ENCODE measurements at regions not wholly inside any gene's neighbourhood (a gene's known extent, or its start where the extent isn't known, plus 50 kb on each side); places are given as distances from the start of the nearest gene placed in this dataset.
"Not testable (repeated sequence)": the region's sequence is repeated elsewhere in the genome, so short reads cannot be mapped to it uniquely, and the experiment has no call there.

DNA sequence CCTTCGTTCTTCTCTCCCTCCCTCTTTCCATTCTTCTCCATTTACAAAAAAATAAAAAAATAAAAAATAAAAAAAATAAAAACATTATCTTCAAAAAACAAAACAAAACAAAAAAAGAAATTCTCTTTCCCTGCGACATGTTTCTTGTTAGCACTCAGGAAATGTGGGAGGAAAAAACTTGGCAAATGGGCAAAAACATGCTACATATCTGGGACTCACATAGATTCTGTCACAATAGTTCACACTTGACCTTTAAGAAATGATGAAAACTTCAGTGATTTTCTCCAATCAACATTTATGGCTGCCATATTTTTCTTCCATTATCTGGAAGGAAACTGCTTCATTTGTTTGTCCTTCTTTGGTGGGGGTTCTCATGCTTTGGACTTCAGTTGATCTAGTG, 109.3 kb downstream of the PRKAB2 start:
- Mint-ChIP-seq H3K4me1 (no peaks in the 10 kb centered on the region), H3K9me3 (peaks cover 25% of the 10 kb centered on the region), H3K27ac (no peak overlapping the region), H3K36me3 (no peaks in the 10 kb centered on the region), H3K27me3 (ENCODE audit: insufficient read depth, low read depth) (peaks cover 2% of the 10 kb centered on the region), H3K4me3 (no peak overlapping the region)
- TF ChIP-seq EZH2 (IDR thresholded peaks at IDR 0.05) (no peak), EZH2phosphoT487 (IDR thresholded peaks at IDR 0.05) (no peak)
- TF ChIP-seq, protein P1, sequence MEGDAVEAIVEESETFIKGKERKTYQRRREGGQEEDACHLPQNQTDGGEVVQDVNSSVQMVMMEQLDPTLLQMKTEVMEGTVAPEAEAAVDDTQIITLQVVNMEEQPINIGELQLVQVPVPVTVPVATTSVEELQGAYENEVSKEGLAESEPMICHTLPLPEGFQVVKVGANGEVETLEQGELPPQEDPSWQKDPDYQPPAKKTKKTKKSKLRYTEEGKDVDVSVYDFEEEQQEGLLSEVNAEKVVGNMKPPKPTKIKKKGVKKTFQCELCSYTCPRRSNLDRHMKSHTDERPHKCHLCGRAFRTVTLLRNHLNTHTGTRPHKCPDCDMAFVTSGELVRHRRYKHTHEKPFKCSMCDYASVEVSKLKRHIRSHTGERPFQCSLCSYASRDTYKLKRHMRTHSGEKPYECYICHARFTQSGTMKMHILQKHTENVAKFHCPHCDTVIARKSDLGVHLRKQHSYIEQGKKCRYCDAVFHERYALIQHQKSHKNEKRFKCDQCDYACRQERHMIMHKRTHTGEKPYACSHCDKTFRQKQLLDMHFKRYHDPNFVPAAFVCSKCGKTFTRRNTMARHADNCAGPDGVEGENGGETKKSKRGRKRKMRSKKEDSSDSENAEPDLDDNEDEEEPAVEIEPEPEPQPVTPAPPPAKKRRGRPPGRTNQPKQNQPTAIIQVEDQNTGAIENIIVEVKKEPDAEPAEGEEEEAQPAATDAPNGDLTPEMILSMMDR (IDR thresholded peaks at IDR 0.05): no peak
- Histone ChIP-seq H3K4me3 (no peak overlapping the region), H4K20me1 (ENCODE audit: low read depth) (no peaks in the 10 kb centered on the region), H3K27me3 (no peaks in the 10 kb centered on the region), H2AFZ (replicated peaks) (no peak overlapping the region), H3F3A (ENCODE audit: low read depth) (no peaks in the 10 kb centered on the region), H3K4me2 (no peak overlapping the region), H3K27ac (no peak overlapping the region), H3K9ac (no peak overlapping the region), H3K9me3 (ENCODE audit: low read depth) (no peaks in the 10 kb centered on the region), H3K4me1 (no peaks in the 10 kb centered on the region), H3K79me2 (ENCODE audit: low read depth) (no peaks in the 10 kb centered on the region), H3K36me3 (no peaks in the 10 kb centered on the region)
- DNase-seq (ENCODE audit: low spot score): no peak

DNA sequence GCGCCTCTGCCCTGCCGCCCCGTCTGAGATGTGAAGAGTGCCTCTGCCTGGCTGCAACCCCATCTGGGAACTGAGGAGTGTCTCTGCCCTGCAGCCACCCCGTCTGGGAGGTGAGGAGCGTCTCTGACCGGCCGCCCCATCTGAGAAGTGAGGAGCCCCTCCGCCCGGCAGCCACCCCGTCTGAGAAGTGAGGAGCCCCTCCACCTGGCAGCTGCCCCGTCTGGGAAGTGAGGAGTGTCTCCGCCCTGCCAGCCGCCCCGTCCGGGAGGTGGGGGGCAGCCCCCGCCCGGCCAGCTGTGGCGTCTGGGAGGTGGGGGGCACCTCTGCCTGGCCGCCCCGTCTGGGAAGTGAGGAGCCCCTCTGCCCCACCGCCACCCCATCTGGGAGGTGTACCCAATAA, 110.4 kb downstream of the PRKAB2 start:
- H3K4me3 Mint-ChIP-seq; H3K4me1 Mint-ChIP-seq; H3K27me3 ChIP-seq; H3K27ac ChIP-seq; DNase-seq (ENCODE audit: low spot score); H3K79me2 ChIP-seq (ENCODE audit: low read depth); H3K4me3 ChIP-seq; H2AFZ ChIP-seq (replicated peaks); H3F3A ChIP-seq (ENCODE audit: low read depth); H3K27ac Mint-ChIP-seq; H3K4me2 ChIP-seq; H3K27me3 Mint-ChIP-seq (ENCODE audit: insufficient read depth, low read depth); H3K9ac ChIP-seq; H3K4me1 ChIP-seq; H3K36me3 Mint-ChIP-seq; H3K9me3 ChIP-seq (ENCODE audit: low read depth); H3K36me3 ChIP-seq; H4K20me1 ChIP-seq (ENCODE audit: low read depth): not testable (repeated sequence)
- peaks cover 25% of the 10 kb centered on the region for H3K9me3 Mint-ChIP-seq

DNA sequence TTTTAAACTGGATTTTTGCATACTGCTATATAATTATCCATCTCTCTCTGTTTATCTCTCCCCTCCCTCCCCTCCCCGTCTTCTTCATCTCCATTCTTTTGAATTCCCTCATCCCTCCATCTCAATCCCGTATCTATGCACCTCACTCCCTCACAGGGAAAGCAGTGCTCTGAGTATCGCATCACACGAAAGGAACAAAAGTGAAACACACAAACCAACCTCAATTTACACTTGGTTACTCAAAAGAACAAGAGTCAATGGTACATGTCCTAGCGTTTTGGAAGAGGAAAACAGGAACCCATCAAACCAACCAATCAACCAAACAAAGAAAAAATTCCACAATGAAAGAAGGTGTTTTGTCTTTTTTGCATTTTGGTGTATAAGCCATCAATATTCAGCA, 115.1 kb downstream of the NBPF12 start:
- no peaks in the 10 kb centered on the region for H3K9me3 ChIP-seq (ENCODE audit: low read depth)
- Mint-ChIP-seq H3K9me3 (no peaks in the 10 kb centered on the region), H3K27ac (no peak overlapping the region), H3K27me3 (ENCODE audit: insufficient read depth, low read depth) (no peaks in the 10 kb centered on the region), H3K36me3 (no peaks in the 10 kb centered on the region), H3K4me3 (no peak overlapping the region), H3K4me1 (no peaks in the 10 kb centered on the region)
- H3K36me3 ChIP-seq: no peaks in the 10 kb centered on the region
- H2AFZ ChIP-seq (replicated peaks): no peak overlapping the region
- H3F3A ChIP-seq (ENCODE audit: low read depth): no peaks in the 10 kb centered on the region
- no peak overlapping the region for H3K4me2 ChIP-seq
- no peaks in the 10 kb centered on the region for H4K20me1 ChIP-seq (ENCODE audit: low read depth)
- no peak for DNase-seq (ENCODE audit: low spot score)
- no peaks in the 10 kb centered on the region for H3K4me1 ChIP-seq
- no peak overlapping the region for H3K27ac ChIP-seq
- H3K9ac ChIP-seq: no peak overlapping the region
- H3K4me3 ChIP-seq: no peak overlapping the region
- no peaks in the 10 kb centered on the region for H3K79me2 ChIP-seq (ENCODE audit: low read depth)
- no peak for TF ChIP-seq EZH2phosphoT487 (IDR thresholded peaks at IDR 0.05)
- TF ChIP-seq, protein P1 (IDR thresholded peaks at IDR 0.05): no peak
- no peak for TF ChIP-seq EZH2 (IDR thresholded peaks at IDR 0.05)
- H3K27me3 ChIP-seq: no peaks in the 10 kb centered on the region

DNA sequence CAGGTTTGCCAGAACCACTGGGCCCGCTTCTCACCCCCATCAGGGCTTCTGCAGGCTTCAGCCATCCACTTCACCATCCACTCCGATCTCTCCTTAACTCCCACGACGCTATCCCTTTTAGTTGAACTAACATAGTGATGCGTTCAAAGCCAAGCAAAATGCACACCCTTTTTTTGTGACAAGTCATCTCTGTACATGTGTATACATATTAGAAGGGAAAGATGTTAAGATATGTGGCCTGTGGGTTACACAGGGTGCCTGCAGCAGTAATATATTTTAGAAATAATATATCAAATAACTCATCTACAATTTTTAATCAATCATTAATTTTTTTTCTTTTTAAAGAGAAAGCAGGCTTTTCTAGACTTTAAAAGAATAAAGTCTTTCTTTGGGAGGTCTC, 114.6 kb downstream of the NBPF12 start:
- no peaks in the 10 kb centered on the region for H3K4me1 ChIP-seq
- no peak overlapping the region for H3K9ac ChIP-seq
- H3K27ac ChIP-seq: no peak overlapping the region
- no peaks in the 10 kb centered on the region for H3K79me2 ChIP-seq (ENCODE audit: low read depth)
- Mint-ChIP-seq H3K4me3 (no peak overlapping the region), H3K9me3 (no peaks in the 10 kb centered on the region), H3K4me1 (no peaks in the 10 kb centered on the region), H3K27me3 (ENCODE audit: insufficient read depth, low read depth) (no peaks in the 10 kb centered on the region), H3K27ac (no peak overlapping the region), H3K36me3 (no peaks in the 10 kb centered on the region)
- no peak overlapping the region for H2AFZ ChIP-seq (replicated peaks)
- TF ChIP-seq, protein P1 (IDR thresholded peaks at IDR 0.05): no peak
- no peak for TF ChIP-seq EZH2 (IDR thresholded peaks at IDR 0.05)
- TF ChIP-seq EZH2phosphoT487 (IDR thresholded peaks at IDR 0.05): no peak
- H3K27me3 ChIP-seq: no peaks in the 10 kb centered on the region
- no peak overlapping the region for H3K4me3 ChIP-seq
- H3K9me3 ChIP-seq (ENCODE audit: low read depth): no peaks in the 10 kb centered on the region
- H3K4me2 ChIP-seq: no peak overlapping the region
- H4K20me1 ChIP-seq (ENCODE audit: low read depth): no peaks in the 10 kb centered on the region
- DNase-seq (ENCODE audit: low spot score): no peak
- H3K36me3 ChIP-seq: no peaks in the 10 kb centered on the region
- H3F3A ChIP-seq (ENCODE audit: low read depth): no peaks in the 10 kb centered on the region
